H1 (cell line): ENCODE measurements at regions not wholly inside any gene's neighbourhood (a gene's known extent, or its start where the extent isn't known, plus 50 kb on each side); places are given as distances from the start of the nearest gene placed in this dataset.

ENCODE experiments used
- BACH1 ChIP-seq: IDR thresholded peaks from 2 replicates; pipeline ENCODE4 v1.6.1; 2012; ENCODE audit warnings: low read length, improper control_type of control experiment
- CEBPB ChIP-seq: IDR thresholded peaks from 2 replicates; pipeline ENCODE4 v1.6.1; 2012; ENCODE audit warnings: low read depth, low read length
- EZH2 ChIP-seq: fragments of 200-600 bp; sonication (generic); IDR thresholded peaks from 2 replicates; pipeline ENCODE4 v1.7.1; 2012; ENCODE audit warnings: low read depth, mild to moderate bottlenecking, moderate library complexity, low read length, inconsistent platforms; ENCODE audit not compliant: severe bottlenecking
- POLR2A ChIP-seq, 2 experiments: IDR thresholded peaks; 1 replicate in 1 of 2; 2 replicates in 1 of 2; pipeline ENCODE4 v1.6.1; 2011; ENCODE audit warnings: low read depth in 2 of 2, low read length in 2 of 2, mild to moderate bottlenecking in 2 of 2; ENCODE audit errors: control extremely low read depth in 1 of 2
- RXRA ChIP-seq: IDR thresholded peaks from 2 replicates; pipeline ENCODE4 v1.6.1; 2011; ENCODE audit warnings: low read depth, mild to moderate bottlenecking, low read length, moderate library complexity; ENCODE audit not compliant: insufficient read depth
- SRF ChIP-seq: IDR thresholded peaks from 2 replicates; pipeline ENCODE4 v1.6.1; 2011; ENCODE audit warnings: mild to moderate bottlenecking, low read depth, low read length, moderate library complexity
- TBP ChIP-seq: IDR thresholded peaks from 2 replicates; pipeline ENCODE4 v1.6.1; 2011; ENCODE audit warnings: low read depth, low read length, improper control_type of control experiment
- TF ChIP-seq, protein P1 (sequence below), 3 experiments: IDR thresholded peaks; 1 replicate in 2 of 3; 2 replicates in 1 of 3; pipeline versions ENCODE4 v1.5.1 to v1.6.1; 2011; ENCODE audit warnings: low read length in 3 of 3, mild to moderate bottlenecking in 3 of 3, inconsistent platforms in 2 of 3, low read depth in 1 of 3, moderate library complexity in 1 of 3; ENCODE audit not compliant: insufficient read depth in 1 of 3; ENCODE audit errors: control extremely low read depth in 1 of 3

DNA sequence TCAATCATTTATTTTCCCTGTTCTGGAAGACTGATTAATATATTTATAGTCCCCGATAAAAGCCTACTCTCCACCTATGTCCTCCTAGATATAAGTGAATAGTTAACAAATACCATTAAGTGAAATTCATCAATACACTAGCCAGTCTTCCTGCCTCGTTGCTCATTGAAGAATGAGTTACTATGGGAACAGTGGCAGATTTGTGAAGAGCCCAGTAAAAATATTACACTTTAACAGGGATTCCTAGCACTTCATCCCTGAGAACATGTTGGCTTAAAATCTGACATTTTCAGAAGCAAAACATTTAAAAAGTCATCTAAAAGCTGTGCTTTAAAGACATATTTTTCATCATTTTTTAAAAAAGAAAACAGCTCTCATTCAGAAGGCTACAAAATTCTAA is 848.7 kb upstream of the NXPH2 start:
- TF ChIP-seq CEBPB = no peak
- TF ChIP-seq, protein P1, sequence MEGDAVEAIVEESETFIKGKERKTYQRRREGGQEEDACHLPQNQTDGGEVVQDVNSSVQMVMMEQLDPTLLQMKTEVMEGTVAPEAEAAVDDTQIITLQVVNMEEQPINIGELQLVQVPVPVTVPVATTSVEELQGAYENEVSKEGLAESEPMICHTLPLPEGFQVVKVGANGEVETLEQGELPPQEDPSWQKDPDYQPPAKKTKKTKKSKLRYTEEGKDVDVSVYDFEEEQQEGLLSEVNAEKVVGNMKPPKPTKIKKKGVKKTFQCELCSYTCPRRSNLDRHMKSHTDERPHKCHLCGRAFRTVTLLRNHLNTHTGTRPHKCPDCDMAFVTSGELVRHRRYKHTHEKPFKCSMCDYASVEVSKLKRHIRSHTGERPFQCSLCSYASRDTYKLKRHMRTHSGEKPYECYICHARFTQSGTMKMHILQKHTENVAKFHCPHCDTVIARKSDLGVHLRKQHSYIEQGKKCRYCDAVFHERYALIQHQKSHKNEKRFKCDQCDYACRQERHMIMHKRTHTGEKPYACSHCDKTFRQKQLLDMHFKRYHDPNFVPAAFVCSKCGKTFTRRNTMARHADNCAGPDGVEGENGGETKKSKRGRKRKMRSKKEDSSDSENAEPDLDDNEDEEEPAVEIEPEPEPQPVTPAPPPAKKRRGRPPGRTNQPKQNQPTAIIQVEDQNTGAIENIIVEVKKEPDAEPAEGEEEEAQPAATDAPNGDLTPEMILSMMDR (IDR thresholded peaks at IDR 0.05; ENCODE audit: control extremely low read depth in 1 of 3, insufficient read depth in 1 of 3, low read depth in 1 of 3, low read length in 3 of 3) = no peak
- TF ChIP-seq POLR2A (IDR thresholded peaks at IDR 0.05; ENCODE audit: control extremely low read depth in 1 of 2, low read depth in 2 of 2, low read length in 2 of 2) = no peak
- TF ChIP-seq TBP = no peak
- no peak for TF ChIP-seq RXRA
- TF ChIP-seq BACH1 = no peak
- TF ChIP-seq EZH2 = no peak
- no peak for TF ChIP-seq SRF
